GM13976 (cell line): ENCODE measurements at regions not wholly inside any gene's neighbourhood (a gene's known extent, or its start where the extent isn't known, plus 50 kb on each side); places are given as distances from the start of the nearest gene placed in this dataset.

Experiments
- DNase-seq: peaks from one replicate; pipeline ENCODE4 v3.0.0; 2012; ENCODE audit warnings: low spot score
- in situ Hi-C: fragments of 300-500 bp; cut with MboI; formaldehyde crosslinking; loops from one replicate; pipeline ENCODE4 v1.12.0; 2022; ENCODE audit warnings: low sequenced_read_pairs, mixed read lengths, inconsistent platforms; ENCODE audit not compliant: unreplicated experiment
- TF ChIP-seq, protein P1 (sequence below): IDR thresholded peaks from 2 replicates; pipeline ENCODE4 v1.5.1; 2012; ENCODE audit warnings: borderline replicate concordance, mild to moderate bottlenecking; ENCODE audit not compliant: insufficient read depth; ENCODE audit errors: extremely low read depth, missing control alignments, control extremely low read depth

GRCh38 chr18:25420077-25420825, 68.3 kb upstream of the ZNF521 start:
- in situ Hi-C loops: no loop called here
- TF ChIP-seq, protein P1, sequence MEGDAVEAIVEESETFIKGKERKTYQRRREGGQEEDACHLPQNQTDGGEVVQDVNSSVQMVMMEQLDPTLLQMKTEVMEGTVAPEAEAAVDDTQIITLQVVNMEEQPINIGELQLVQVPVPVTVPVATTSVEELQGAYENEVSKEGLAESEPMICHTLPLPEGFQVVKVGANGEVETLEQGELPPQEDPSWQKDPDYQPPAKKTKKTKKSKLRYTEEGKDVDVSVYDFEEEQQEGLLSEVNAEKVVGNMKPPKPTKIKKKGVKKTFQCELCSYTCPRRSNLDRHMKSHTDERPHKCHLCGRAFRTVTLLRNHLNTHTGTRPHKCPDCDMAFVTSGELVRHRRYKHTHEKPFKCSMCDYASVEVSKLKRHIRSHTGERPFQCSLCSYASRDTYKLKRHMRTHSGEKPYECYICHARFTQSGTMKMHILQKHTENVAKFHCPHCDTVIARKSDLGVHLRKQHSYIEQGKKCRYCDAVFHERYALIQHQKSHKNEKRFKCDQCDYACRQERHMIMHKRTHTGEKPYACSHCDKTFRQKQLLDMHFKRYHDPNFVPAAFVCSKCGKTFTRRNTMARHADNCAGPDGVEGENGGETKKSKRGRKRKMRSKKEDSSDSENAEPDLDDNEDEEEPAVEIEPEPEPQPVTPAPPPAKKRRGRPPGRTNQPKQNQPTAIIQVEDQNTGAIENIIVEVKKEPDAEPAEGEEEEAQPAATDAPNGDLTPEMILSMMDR: no peak
- DNase-seq: no peak

- in situ Hi-C loops: no loop called here
- TF ChIP-seq, protein P1: no peak
- no peak for DNase-seq
Measured at GRCh38 chr18:25416374-25416773, 64.4 kb upstream of the ZNF521 start.

GRCh38 chr18:25409971-25410370, 58.0 kb upstream of the ZNF521 start:
- in situ Hi-C loops: no loop called here
- TF ChIP-seq, protein P1: no peak
- no peak for DNase-seq

- in situ Hi-C loops: no loop called here
- DNase-seq: no peak
- TF ChIP-seq, protein P1: no peak
Measured at GRCh38 chr18:25408293-25408692, 56.3 kb upstream of the ZNF521 start.
